Skeletal muscle cell (primary cell): ENCODE measurements at regions not wholly inside any gene's neighbourhood (a gene's known extent, or its start where the extent isn't known, plus 50 kb on each side); places are given as distances from the start of the nearest gene placed in this dataset.
A peak's percentile ranks its signal among the peaks of the same experiment; 100 is the strongest.

ENCODE experiments used
- DNase-seq: peaks from one replicate; pipeline ENCODE4 v3.0.0-alpha.2; 2010; ENCODE audit warnings: low read depth
- H3K4me3 ChIP-seq: 2 replicates; pipeline ENCODE4 v1.5.1; 2011; ENCODE audit warnings: low read depth, mild to moderate bottlenecking, control low read depth, low read length, moderate library complexity

DNA sequence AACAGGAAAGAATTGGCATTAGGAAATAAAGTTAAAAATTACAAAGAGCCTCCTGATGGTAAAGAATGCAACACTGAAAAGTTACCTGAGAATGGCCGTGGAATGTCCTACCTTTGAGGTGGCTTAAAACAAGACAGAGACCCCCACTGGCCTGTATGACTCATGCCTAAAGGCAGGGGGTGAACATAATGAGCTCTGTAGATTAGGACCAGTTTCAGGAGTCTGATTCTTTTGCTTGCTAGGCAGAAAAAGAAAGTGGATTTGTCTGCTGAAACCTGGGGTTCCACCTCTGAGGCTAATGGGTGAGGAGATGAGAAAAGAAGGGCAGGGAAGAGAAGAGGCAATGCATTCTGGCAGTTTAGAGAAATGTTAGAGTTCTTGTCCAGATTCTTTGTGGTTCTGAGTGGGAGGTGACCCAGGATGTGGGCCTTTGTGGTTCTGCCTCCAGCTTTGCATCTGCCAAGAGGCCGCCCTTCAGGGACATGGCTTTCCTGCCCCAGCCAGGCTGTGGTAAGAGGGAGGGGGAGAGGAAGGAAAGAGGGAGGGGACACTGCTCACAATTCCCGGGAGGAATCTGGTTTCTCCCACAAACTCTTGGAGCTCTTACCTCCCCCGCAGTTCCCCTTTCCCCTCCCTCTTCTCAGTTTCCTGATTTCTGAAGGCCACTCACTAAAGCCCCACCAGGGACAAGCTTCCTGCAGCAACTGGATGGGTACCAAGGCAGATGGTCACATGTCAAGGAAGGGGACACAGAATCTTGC is 109.6 kb downstream of the EFNB1 start:
- H3K4me3 ChIP-seq, result no peak overlapping the region
- peak; percentile 68 for DNase-seq

DNA sequence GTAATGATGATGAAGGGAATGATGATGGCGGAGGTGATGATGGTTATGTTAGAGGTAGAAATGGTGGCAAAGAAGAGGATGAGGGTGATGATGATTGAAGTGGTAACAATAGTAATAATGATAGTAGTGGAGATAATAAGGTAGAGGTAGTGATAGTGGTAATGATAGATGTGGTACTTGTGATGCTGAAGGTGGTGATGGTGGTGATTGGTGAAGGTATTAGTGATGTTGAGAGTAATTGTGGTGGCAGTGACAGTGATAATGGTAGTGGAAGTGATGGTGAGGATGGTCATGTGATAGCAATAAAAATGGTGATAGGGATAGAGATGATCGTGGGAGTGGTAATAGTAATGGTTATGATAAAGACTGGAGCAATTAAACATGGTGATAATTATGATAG is 108.8 kb downstream of the EFNB1 start:
- no peak overlapping the region for H3K4me3 ChIP-seq
- no peak for DNase-seq

DNA sequence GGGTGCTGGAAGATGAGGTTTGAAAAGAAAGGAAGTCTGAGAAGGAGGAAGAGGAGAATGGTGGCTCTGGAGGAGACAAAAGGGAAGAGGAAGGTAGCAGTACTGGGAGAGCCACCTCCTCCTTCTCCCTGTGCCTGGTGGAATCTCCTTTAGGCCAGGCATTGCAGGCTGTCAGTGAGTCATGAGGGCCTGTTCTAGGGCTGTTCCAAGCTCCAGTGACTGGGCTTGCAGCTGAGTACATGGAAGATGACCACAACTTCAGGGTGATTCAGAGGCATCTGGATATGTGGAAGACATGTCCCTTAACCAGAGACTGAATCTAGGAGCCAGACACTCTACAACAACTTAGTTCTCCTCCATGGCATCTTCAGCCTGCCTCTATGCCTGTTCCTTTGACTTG is 107.8 kb downstream of the EFNB1 start:
- no peak overlapping the region for H3K4me3 ChIP-seq
- peak; percentile 75 for DNase-seq

DNA sequence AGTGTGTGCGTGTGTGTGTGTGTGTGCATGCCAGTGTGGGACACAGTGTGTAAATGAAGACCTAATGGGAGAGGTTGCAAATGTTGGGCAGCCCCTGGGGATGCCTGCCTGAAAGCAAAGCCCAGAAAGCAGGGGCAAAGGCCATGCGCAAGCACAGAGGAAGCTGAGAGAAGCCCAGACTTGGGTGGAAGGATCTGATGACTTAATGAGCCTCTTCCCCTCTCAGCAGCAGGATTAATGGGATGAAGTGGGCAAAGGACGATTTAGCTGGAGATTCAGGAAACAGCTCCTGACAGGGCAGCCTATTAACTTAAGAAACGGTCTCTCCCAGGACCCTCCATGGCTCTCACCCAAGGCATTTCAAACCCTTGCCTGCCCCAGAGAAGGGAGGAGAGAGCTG is 107.3 kb downstream of the EFNB1 start:
- DNase-seq, result no peak

DNA sequence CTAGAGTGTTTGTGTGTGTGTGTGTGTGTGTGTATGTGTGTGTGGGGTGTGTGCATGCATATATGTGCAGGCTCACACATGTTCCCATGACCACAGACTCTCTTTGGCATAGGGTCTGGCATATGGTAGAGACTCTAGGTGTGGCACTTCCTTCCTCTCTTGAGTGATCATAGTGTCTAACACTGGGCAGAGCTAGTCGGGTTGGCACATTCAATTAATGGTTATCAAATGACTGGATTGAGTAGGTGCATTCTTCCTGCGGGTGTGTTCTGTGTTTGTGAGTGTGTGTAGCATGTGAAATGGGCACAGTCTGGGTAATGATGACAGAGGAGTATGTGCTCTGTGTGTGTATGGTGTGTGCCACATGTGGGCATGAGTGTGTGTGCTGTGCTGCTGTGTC is 106.5 kb downstream of the EFNB1 start:
- no peak for DNase-seq
- no peak overlapping the region for H3K4me3 ChIP-seq

More for the DNA sequence above, 107.3 kb downstream of the EFNB1 start:
- H3K4me3 ChIP-seq, result no peak overlapping the region

DNA sequence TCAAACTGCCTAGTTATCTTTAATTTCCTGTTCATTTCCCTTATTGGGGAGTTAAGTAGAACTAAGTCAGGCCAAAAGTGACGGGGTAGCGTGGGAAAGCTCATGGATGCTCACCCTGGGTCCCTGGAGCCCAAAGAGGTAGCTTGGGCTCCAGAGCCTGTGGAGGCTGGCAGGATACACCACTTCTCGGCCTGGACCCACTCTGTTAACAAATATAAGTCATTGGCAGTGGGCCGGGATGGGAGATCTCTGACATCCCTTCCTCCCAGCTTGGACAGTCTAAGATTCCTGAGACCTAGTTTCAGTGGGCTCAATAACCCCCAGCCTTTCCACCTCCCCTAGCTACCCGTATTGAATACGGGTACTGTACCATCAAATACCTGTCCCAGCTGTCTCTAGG is 106.1 kb downstream of the EFNB1 start:
- no peak overlapping the region for H3K4me3 ChIP-seq
- DNase-seq, result no peak

DNA sequence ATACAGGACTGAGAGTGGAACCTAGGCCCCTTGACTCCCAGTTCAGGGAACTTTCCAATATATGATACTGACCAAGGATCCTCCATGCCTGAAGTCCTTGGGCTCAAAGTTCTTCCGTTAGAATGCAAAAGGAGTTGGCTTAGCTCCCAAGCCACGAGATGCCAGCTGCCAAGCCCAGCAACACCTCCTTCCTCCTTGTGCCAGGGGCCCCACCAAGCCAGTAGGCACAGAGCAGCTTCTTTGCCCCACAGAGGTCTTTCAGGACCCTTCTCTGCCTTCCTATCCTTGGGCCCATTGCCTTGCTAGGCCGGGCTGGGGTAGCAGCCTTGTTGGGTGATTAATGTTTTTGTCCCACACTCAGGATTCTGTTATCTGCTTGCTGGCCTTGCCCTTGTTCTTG is 105.6 kb downstream of the EFNB1 start:
- H3K4me3 ChIP-seq, result no peak overlapping the region
- DNase-seq, result no peak

DNA sequence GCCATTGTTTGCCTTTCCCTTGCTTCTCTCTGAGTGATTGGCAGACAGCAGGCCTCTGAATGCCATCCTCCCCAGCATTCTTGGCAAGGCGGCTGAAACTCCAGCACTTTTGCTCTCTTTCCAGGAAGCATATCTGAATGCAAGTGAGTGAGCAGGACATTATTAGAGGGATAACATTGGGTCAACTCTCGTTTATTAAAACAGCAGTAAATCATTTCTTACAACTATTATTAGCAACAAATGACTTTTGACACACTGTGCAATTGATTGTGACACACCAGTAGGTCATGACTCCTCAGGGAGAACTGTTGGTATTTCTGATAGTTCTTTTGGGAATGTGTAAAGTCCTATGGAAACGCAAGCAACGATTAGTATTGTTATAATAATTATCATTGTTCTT is 103.8 kb downstream of the EFNB1 start:
- H3K4me3 ChIP-seq, result no peak overlapping the region
- DNase-seq, result no peak

DNA sequence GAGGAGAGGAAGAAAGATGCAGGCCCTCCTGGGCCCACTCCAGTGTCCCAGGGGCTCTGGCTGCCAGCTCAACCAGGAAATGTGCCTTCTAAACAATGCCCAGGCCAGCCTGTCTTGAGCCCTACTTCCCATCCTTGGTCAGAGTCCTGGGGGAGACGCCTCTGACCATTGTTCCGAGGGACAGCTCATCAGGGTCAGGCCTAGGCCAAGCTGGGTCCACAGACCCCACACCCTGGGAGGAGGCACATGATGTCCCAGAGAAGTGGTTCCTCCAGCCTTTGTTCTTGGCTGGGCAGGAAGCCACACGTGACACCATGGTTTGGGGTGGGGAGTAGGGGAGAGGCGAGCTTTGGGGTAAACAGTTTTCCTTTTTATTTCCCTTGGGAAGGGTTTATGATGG is 102.5 kb downstream of the EFNB1 start:
- H3K4me3 ChIP-seq, result no peak overlapping the region
- DNase-seq, result no peak

DNA sequence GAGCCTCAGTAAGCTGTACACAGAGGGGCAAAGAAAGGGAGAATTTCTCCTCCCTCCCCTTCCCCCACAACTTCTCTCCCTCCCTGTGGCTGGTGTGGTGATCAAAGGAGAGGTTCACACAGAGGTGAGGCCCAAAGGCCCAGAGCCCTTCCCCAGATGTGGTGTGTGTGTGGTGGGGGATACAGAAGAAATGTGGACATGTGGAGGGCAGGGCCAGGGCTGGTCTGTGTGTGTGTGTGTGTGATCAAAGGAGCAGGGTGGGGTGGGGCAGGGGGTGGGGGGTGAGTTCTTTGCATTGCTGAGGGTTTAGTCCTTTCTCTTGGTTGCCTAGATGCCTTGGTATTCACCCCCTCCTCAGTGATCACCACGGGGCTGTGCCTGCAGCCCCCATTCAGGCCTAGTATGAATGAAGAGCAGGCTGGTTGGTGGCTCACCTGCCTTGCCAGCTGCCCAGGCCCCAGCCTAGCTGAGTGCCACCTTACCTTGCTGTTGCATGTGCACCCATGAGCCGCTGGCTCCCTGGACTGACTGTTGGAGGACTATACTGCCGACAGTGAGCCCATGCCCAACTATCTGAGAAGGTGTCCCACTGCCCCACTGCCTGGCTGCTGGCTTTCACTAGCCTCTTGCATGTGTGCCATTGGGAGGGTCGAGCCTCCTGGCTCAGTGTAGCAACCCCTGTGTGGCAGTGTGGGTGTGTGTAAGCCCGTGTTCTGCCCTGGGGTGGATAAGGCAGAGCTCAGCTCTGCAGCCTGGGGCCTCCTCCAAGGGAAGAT is 101.9 kb downstream of the EFNB1 start:
- DNase-seq, result no peak

DNA sequence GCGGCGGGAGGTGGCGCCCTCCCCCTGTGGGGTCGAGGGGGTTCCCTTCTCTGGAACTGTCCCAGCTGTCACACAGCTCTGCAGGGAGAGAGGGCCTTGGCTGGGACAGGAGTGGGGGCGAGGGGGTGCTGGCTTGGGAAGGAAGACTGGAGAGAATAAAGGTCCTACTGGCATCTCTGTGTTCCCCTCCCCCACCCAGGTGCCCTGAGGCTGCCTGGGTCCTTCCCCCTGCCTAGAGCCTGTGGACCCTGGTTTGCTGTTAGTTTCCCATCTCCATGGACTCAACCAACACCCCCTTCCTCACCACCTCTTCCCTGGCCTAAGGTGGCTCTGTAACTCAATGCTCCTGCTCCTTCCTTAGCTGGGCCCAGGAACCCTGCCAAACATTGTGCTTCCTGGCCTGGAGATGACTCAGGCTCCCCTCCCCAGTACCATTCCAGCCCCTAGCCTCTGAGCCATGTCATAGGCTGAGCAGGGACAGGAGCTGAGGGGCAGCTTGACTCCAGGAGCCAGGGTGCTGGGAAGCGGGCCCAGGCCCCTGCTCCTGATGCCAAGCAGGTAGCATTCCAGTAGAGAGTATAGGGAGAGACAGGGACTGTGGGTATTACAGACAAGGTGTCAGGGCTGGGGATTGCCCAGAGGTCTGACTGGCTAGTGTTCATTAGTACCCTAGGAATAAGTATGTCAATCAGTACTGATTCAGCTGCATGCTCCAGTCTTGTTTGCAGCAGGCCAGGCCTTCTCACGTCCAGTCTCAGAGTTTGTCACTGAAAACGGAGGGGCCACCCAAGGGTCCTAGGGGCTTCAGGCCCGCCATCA is 100.7 kb downstream of the EFNB1 start:
- DNase-seq, result peak; percentile 45
- no peak overlapping the region for H3K4me3 ChIP-seq

More for the DNA sequence above, 101.9 kb downstream of the EFNB1 start:
- H3K4me3 ChIP-seq, result no peak overlapping the region

DNA sequence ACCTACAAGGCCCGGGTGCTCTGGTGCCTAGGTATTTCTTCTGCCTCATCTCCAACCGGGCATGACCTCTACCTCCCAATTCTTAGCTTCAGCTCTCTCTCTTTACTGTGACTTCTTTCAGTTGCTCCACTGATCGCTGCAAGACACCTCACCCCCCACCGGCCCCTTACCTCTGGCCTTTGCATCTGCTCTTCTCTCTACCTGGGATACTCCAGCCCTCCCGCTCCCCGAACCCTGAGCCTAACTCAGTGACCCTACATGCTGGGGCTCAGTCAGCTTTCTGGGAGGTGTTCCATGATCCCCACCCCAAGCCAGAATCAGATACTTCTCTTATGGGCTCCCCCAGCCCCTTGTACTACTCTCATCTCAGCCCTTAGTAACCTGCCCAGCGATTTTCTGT is 99.6 kb downstream of the EFNB1 start:
- DNase-seq, result no peak
- H3K4me3 ChIP-seq, result no peak overlapping the region

DNA sequence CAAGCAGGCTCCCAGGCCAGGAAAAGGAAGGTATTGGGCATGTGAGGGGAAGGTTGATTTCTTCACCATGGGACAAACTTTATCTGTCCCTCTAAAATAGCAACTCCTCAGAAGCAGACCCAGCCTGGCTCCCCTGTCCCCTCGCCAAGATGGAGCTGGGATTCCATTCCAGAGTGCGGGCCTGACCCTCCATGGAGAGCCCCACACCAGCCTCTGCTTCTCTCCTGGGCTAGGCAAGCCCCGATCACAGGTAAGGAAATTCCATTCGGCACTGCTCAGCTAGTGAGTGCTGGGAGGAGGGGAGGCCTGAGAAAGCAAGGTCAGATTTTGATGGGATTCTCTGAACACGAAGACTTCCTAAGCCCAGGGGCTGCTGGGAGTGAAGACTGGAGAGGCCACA is 98.4 kb downstream of the EFNB1 start:
- DNase-seq, result no peak
- H3K4me3 ChIP-seq, result no peak overlapping the region

DNA sequence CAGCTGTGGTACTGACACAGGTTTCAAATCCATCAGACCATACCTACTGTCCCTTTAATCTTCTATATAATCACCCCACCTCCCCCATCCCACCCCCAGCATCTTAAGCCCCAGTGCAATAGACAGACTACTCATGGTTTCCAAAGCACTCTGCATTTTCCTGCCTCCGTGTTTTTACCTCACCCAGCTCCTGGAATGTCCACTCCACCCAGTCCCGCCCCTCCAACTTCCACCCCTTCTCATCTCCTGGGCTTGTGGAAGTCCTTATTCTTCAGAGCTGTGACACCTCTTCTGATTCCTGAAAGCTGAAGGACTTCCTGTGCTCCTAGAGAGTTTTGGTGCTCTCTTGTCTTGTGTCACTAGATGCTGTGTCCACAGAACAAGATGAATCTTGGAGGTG is 94.3 kb downstream of the EFNB1 start:
- no peak for DNase-seq
- no peak overlapping the region for H3K4me3 ChIP-seq

DNA sequence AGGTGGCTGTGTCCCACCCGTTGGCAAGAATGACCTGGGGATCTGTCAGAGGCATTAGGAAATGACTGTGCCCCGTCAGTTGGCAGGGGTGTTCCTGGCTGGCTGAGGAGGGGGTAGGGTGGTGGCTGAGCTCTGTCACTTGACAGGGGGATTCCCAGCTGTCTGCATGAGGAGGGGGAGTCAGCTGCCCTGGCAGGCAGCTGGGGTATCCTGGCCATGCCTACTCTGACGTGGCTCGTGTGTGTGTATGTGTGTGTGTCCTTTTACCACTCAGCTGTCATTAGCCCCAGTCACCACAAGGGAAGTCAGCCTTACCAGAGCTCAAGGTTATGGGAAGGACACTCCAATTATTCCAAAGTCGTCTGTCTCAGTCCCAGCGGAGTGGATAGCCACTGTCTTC is 93.2 kb downstream of the EFNB1 start:
- DNase-seq, result no peak
- H3K4me3 ChIP-seq, result no peak overlapping the region

DNA sequence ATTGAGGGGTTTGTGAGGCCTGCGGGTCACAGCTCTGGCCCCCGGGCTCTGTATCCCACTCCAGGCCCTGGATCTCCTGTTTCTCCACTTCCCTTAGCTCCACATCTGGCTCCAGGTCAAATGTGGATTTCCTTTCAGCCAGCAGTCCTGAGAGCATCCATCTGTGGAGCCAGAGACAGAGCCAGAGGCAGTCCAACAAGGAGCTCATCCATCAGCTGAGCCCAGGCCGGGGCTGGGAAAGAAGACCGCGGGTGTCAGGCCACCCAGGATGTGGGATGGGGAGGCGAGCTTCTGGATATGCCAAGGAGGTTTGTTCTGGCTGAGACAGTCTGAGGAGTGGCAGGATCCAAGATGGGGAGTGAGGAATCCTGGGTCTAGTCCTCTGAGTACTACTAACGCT is 91.7 kb downstream of the EFNB1 start:
- no peak for DNase-seq
- H3K4me3 ChIP-seq, result no peak overlapping the region

DNA sequence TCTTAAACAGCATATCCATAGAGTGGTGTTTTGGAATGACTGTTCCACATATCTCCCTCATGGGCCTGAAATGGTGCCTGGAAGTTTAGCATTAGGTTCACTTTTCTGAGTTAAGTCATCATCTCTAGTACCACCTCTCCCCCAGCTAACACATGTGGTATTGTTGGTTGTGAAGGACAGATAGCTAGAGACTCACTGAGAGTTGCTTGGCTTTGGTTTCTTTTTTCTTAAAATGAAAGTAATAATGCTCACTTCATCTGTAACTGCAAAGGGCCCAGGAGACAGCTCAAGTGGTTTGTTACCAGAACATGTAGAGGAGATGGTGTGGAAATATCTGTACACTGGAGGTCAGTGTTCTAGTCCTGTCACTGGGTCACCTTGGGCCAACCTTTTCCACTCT is 90.9 kb downstream of the EFNB1 start:
- no peak overlapping the region for H3K4me3 ChIP-seq
- DNase-seq, result no peak

DNA sequence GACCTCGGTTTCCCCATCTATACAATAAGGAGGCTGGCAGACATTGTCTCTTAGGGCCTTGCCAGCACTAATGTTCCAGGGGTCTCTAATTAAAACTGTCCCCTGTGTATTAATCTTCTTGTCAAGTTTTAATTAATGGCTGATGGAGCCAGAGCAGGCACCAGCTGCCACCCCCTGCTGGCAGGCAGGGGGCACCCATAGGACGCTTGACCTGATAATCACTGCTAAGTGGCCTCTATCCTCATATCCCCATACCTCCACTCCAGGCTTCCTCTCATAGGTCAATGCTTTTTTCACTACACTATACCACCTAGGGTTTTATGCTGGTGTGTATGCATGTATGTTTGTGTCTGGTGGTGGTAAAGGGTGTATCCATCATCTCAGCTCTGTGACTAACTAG is 89.4 kb downstream of the EFNB1 start:
- H3K4me3 ChIP-seq, result no peak overlapping the region
- DNase-seq, result no peak

DNA sequence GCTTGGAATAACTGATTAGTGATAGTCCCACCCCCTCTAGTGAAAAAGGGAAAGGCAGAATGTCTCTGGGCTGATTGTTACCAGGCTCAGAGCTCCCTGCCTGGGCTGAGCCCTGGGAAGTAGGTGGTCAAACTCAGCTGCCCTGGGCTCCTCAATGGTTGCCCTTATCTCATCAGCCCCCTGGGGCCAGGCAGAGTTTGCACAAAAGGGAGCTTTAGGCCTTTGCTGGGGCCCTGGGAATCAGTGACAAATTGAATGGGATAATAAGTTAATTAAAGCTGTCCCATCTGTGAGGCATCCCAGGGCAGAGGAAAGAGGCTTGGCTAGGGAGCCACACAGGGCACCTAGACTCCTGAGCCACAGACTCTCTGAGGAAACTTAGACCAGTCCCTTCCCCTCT is 89.0 kb downstream of the EFNB1 start:
- no peak for DNase-seq
- H3K4me3 ChIP-seq, result no peak overlapping the region

DNA sequence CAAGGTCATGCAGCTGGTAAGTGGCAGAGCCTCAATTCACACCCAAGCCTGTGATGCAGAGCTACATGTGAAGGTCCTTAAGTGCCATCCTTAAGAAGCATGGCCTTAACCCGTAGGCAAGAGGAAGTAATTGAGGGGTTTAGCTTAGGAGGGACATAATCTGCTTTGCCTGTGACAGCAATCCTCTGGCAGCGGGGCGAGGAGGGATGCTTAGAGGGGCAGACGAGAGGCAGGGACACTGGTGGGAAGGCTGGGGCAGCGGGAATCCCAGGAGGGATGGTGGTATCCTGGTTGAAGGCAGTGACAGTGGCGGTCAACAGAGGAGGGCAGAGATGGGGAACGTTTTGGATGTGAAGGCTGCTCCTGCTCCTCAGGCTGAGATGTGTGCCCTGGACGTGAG is 88.1 kb downstream of the EFNB1 start:
- no peak for DNase-seq
- no peak overlapping the region for H3K4me3 ChIP-seq
